ENCODE measurements at regions not wholly inside any gene's neighbourhood (a gene's known extent, or its start where the extent isn't known, plus 50 kb on each side); places are given as distances from the start of the nearest gene placed in this dataset.

GRCh38 chr13:31930490-31930889 is 101.1 kb upstream of the FRY start:
- DNase-seq = no peak

GRCh38 chr13:31930901-31931522 is 100.6 kb upstream of the FRY start:
- no peak for DNase-seq

DNA sequence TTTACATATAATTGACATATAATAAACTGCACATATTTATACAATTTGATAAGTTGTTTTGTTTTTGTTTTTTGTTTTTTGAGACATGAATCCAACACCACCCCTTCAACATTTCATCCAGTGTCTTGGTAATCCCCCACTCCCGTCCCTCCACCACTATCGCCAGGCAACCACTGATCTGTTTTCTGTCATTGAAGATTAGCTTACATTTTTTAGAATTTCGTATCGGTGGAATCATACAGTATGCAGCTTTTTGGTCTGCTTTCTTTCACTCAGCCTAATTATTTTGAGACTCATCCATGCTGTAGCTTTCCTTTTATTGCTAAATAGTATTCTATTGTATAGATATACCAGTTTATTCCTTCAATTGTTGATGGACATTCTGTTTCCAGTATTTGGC is 94.1 kb upstream of the FRY start:
- DNase-seq = no peak

- DNase-seq = no peak
These were observed 91.5 kb upstream of the FRY start for GRCh38 chr13:31940076-31940475.

DNA sequence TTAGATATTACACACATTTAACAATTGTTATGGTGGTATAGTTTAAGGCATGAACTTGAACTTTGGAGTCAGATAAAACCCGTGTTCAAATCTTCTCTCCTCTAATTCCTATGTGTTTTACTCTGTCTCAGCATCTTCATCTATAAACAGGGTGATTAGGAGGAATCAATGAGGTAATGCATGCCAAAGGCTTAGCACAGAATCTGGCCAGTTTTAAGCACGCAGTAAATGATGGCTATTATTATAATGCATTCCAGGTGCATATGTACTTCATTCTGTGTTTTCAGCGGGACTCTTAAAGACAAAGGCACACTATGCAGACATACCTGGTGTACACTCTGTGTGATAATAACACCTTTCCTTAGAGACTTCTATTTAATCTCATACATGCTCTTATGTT is 88.0 kb upstream of the FRY start:
- no peak for DNase-seq

DNA sequence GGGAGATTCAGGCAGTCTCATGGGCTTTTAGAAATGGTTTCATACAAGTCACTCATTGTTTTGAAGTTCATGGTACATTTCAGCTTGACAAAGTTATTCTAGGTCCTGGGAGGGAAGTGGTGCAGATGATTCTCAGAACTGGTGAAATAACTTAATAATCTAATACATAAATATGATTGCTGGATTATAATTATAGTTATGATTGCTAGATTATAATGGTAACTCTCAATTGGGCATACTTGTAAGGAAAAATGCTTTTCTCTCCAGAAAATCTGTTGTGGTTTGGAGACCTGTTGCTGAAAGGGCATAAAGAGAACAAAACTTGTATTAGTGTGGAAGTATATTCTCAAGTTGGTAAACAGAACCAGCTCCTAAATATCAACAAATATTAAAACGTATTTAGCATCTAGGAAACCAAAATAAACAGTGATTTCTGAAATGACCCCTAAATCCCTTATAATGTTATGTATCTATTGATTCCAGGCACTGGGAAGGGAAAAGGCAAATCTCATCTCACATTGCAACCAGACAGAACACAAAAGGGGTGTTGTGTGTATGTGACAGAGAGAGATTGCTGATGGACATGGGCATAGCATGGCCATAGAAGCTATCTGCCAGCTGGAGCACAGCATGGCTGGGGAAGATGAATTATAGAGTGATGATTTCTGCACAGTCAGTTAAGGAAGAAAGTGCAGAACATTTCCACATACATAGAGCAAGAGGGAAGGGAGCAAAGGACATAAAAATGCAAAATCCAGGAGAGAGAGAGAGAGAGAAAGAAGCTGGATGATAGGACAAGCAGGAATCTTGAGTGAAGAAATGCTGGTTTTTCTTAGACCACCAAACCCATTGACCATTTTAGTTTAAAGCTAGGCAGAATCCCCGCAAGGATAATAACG is 87.1 kb upstream of the FRY start:
- DNase-seq = no peak

DNA sequence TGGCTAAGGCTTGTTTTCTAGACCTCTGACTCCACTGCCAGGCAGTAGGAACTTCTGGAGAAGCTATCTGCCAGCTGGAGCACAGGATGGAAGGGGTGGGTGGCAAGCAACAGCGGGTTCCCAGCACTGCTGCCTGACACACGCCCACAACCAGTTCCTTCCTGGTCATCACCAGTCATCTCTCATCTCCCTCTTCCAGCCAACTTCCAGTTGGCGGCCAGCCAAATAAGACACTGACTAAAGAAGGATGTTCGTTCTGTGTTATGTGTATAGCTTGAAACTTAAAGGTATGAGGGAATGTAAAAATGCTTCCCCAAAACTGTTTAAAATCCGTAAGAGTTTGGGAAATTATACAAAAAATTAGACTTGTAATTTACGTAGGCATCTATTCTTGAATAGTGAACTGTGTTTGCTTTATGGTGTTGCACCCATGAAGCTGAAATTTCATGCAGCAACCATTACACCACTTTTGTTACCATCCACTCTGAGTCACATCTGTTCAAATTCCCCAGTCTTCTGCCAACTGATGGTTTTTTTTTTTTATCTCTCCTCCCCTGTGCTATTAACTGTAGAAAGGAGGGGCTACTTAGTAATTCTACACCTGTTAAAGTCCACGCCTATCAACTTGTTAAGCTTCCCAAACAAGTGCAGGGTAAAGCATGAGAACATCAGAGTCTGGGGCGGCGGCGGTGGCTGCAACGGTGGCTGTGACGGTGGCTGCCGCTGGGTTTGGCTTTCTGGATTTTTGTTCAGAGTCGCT is 86.2 kb upstream of the FRY start:
- DNase-seq = peak; percentile 83

- no peak for DNase-seq
These were observed 85.3 kb upstream of the FRY start for GRCh38 chr13:31946091-31946770.

DNA sequence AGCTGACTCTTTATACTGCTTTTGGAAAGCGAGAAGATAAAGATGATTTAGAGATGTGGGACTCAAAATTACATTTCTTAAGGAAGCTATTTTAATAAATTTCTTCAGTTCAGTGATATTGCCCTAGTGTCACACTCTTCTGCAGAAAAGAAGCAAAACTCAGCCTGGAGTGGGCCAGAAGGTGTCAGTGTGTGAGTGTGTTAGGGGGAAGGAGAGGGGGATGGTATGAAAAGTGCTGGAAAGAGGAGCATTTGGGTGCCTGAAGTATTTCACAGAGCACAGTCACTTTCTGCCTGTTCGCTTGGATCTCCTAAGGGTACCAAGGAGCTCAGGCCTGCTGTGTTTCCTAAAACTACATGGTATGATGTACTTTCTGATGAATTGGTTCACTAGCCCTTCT is 84.5 kb upstream of the FRY start:
- no peak for DNase-seq

- no peak for DNase-seq
These were observed 84.1 kb upstream of the FRY start for GRCh38 chr13:31947506-31947905.

- no peak for DNase-seq
These were observed 82.1 kb upstream of the FRY start for GRCh38 chr13:31949486-31949885.

GRCh38 chr13:31950111-31950815 is 81.3 kb upstream of the FRY start:
- DNase-seq = no peak

DNA sequence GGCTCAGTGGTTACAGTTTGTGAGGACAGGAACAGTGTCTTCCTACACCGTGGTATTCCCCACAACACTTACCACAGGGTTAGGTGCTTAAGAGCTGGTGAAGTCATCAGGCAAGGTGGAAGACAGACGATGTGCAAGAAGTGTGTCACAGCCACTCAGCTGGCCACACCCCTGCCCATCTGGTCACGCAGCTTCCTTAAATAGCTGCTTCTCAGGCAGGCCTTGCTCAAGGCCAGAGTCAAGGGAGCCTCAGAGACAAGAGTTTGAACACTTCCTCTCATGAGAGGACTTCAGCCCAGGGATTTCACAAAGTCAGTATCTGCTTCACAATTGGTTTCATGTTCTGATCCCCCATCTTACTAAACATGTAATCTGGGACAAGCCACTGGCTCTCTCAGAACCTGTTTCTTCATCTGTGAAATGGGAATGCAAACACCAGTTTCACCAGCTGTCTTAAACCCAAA is 80.3 kb upstream of the FRY start:
- DNase-seq = no peak

DNA sequence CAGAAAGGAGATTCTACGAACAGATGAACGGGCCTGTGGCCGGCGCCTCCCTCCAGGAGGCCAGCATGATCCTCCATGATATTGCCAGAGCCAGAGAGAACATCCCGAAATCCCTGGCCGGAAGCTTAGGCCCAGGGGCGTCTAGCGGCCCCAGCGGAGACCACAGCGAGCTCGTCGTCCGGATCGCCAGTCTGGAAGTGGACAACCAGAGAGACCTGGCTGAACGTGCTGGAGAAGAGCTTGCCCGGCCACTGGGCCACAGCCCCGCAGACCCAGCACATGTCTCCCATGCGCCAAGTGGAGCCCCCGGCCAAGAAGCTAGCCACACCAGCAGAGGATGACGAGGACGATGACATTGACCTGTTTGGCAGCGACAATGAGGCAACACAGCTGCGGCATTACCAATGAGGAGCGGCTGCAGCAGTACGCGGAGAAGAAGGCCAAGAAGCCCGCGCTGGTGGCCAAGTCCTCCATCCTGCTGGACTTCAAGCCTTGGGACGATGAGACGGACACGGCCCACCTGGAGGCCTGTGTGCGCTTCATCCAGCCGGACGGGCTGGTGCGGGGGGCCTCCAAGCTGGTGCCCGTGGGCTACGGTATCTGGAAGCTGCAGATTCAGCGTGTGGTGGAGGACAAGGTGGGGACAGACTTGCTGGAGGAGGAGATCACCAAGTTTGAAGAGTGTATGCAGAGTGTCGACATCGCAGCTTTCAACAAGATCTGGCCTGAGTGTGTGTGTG is 78.8 kb upstream of the FRY start:
- no peak for DNase-seq

DNA sequence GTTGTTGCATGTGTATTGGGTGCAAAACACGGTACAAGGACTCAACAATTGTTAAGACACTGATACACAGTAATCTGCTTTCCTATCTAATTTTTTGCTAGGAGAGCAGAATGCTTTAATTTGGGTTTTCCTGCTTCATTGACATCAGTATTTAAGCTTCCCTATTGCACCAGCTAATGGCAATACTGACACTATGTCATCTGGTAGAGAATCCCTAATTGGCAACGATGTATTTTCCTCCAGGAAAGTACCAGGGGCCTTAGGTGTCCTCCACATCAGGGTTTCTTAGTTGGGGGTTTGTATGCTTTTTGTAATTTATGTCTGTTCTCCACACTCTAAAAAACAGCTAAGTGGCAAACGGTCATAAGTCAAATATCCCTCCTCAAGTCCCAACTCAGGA is 76.5 kb upstream of the FRY start:
- no peak for DNase-seq

DNA sequence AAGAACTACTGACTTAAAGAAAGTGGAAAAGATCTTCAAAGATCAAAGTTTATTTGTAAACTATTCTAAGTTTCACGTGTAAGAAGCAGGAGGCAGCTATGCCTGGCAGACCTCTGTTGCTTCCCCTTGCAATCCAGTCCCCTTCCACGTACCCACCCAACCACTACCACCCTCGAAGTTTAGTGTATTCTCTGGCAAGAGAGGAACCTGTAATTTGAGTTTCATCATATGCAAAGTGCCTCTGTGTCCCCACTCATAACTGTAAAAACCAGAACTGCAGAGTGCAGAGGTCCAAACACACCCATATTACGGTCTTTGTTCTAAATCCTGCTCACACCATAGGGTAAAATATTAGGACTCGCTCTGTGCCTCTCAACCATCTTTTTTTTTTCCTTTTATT is 75.8 kb upstream of the FRY start:
- DNase-seq = no peak

- DNase-seq = no peak
These were observed 74.5 kb upstream of the FRY start for GRCh38 chr13:31956980-31957644.

DNA sequence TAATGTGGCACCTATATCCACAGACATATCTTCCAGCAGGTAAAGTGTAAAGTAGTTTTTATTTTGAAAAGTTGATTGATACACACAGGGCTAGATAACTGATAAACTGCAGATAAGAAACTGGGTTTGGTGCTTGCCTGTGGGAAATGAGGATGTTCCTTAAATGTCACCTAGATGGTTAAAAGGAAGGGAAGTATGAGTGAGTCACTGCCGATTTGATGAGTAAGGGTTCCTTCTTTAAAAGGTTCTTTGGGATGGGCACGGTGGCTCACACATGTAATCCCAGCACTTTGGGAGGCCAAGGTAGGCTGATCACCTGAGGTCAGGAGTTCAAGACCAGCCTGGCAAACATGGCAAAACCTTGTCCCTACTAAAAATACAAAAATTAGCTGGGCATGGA is 73.8 kb upstream of the FRY start:
- DNase-seq = no peak

- DNase-seq = no peak
These were observed 68.7 kb upstream of the FRY start for GRCh38 chr13:31962731-31963370.

- DNase-seq = no peak
These were observed 67.9 kb upstream of the FRY start for GRCh38 chr13:31963631-31964030.

- no peak for DNase-seq
These were observed 67.4 kb upstream of the FRY start for GRCh38 chr13:31964168-31964567.
